ENCODE measurements at regions not wholly inside any gene's neighbourhood (a gene's known extent, or its start where the extent isn't known, plus 50 kb on each side); places are given as distances from the start of the nearest gene placed in this dataset.

- Histone ChIP-seq H3K9me3 (ENCODE audit: control insufficient read depth, insufficient read depth, low read depth, low read length) (no peaks in the 10 kb centered on the region), H3K4me3 (ENCODE audit: low read depth in 2 of 2, low read length in 2 of 2) (no peak overlapping the region), H3K27me3 (ENCODE audit: control insufficient read depth, insufficient read depth, low read length) (no peaks in the 10 kb centered on the region), H3K27ac (ENCODE audit: low read length) (no peak overlapping the region), H3K4me1 (ENCODE audit: control insufficient read depth, insufficient read depth, low read length) (no peaks in the 10 kb centered on the region), H3K36me3 (ENCODE audit: control insufficient read depth, insufficient read depth, low read length) (no peaks in the 10 kb centered on the region)
- no peak for DNase-seq (ENCODE audit: low read depth, low spot score)
- POLR2A ChIA-PET: no interaction called here
- ATAC-seq: no peak
- TF ChIP-seq POLR2AphosphoS5 (IDR thresholded peaks at IDR 0.05; ENCODE audit: low read depth, low read length): no peak
- no peak for TF ChIP-seq CTCF (IDR thresholded peaks at IDR 0.05)
- no peak for TF ChIP-seq TCF7L2 (IDR thresholded peaks at IDR 0.05; ENCODE audit: low read depth, low read length)
- no peak for TF ChIP-seq SIN3A (IDR thresholded peaks at IDR 0.05; ENCODE audit: borderline replicate concordance, insufficient read depth, low read depth, low read length)
- no peak for TF ChIP-seq REST (IDR thresholded peaks at IDR 0.05; ENCODE audit: insufficient read depth in 1 of 2, low read depth in 2 of 2, low read length in 1 of 2)
- in situ Hi-C loops (cut with HindIII; ENCODE audit: low pct_unique_long_range_greater_than_20kb, low sequenced_read_pairs) (no loop called here), intact Hi-C loops (cut with micrococcal nuclease; ENCODE audit: unreplicated experiment) (no loop called here)
- BruUV-seq (replicated peaks): no TSS peak
- CTCF ChIA-PET: no interaction called here
Observed at GRCh38 chr21:20545454-20545853, 452.8 kb upstream of the NCAM2 start.

- intact Hi-C loops (cut with micrococcal nuclease; ENCODE audit: unreplicated experiment): no loop called here
- Histone ChIP-seq H3K27me3 (ENCODE audit: control insufficient read depth, insufficient read depth, low read length) (no peaks in the 10 kb centered on the region), H3K9me3 (ENCODE audit: control insufficient read depth, insufficient read depth, low read depth, low read length) (no peaks in the 10 kb centered on the region), H3K4me1 (ENCODE audit: control insufficient read depth, insufficient read depth, low read length) (no peaks in the 10 kb centered on the region), H3K4me3 (ENCODE audit: low read depth in 2 of 2, low read length in 2 of 2) (no peak overlapping the region), H3K27ac (ENCODE audit: low read length) (no peak overlapping the region), H3K36me3 (ENCODE audit: control insufficient read depth, insufficient read depth, low read length) (no peaks in the 10 kb centered on the region)
- ChIA-PET CTCF (no interaction called here), POLR2A (no interaction called here)
- in situ Hi-C loops (cut with HindIII; ENCODE audit: low pct_unique_long_range_greater_than_20kb, low sequenced_read_pairs): no loop called here
- TF ChIP-seq REST (IDR thresholded peaks at IDR 0.05; ENCODE audit: insufficient read depth in 1 of 2, low read depth in 2 of 2, low read length in 1 of 2) (no peak), SIN3A (IDR thresholded peaks at IDR 0.05; ENCODE audit: borderline replicate concordance, insufficient read depth, low read depth, low read length) (no peak), TCF7L2 (IDR thresholded peaks at IDR 0.05; ENCODE audit: low read depth, low read length) (no peak), CTCF (IDR thresholded peaks at IDR 0.05) (no peak), POLR2AphosphoS5 (IDR thresholded peaks at IDR 0.05; ENCODE audit: low read depth, low read length) (no peak)
- ATAC-seq (no peak), DNase-seq (ENCODE audit: low read depth, low spot score) (no peak)
- no TSS peak for BruUV-seq (replicated peaks)
Observed at GRCh38 chr21:20551939-20552338, 446.3 kb upstream of the NCAM2 start.
